ENCODE measurements at regions not wholly inside any gene's neighbourhood (a gene's known extent, or its start where the extent isn't known, plus 50 kb on each side); places are given as distances from the start of the nearest gene placed in this dataset.
"Not testable (repeated sequence)": the region's sequence is repeated elsewhere in the genome, so short reads cannot be mapped to it uniquely, and the experiment has no call there.

DNA sequence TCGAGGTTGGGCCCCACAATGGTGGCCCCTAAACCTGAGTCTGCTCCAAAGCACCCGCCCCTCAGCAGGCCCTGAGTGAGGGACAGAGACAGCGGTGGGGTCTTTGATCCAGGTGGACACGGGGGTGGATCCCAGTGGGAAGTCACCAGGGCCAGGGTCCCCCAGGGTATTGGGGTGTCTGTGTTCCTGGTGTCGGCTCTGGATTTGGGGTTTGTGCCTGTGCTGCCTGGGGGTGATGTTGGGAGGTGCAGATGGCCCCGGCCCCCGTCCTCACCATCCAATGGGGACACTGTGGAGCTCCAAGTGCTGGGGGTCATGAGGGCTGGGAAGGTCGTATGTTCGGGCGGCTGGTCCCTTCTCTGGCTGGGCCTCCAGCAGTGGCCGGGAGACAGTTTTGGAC is 354.2 kb downstream of the TMEM121 start:
- DNase-seq = no peak

DNA sequence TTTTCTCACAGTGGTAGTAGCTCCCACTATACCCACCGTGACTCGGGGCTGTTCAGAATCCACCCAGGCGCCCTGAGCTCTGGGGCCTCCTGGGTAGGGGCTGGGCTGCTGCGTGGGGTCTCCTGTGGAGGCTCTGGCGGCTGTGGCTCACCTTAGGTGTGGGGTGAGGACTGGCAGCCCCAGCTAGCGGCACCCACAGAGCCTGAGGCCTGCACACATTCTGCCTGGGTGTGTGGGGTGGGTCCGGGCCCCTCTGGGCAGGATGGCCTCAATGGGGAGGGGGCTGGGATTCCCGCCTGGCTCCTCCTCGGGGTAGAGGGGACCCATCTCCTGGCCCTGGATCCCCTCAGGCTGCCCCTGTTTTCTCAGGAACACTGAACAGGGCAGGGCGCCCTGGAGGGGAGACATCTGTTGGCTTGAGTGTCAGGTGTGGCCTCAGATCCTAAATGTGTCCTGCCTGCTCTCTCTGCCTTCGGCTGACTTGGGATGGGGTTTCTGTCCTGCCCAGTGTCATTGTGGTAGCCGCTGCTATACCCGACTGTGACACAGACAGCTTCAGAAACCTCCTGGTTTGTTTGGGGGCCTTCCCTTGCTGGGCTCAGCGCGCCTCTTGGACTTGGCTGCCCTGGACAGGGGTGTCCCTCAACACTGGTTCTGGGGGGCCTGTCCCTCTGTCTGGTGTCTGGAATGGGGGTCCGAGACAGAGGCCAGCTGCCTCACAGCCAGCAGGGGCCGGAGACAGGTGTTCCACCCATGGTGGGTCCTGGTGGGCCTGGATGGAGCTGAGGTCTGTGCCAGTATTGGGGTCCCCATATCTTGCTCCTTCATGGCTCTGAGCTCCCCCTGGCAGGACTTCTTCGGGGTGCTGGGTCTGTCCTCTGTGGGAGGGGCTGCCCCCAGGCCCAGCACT is 354.9 kb downstream of the TMEM121 start:
- no peak for DNase-seq

DNA sequence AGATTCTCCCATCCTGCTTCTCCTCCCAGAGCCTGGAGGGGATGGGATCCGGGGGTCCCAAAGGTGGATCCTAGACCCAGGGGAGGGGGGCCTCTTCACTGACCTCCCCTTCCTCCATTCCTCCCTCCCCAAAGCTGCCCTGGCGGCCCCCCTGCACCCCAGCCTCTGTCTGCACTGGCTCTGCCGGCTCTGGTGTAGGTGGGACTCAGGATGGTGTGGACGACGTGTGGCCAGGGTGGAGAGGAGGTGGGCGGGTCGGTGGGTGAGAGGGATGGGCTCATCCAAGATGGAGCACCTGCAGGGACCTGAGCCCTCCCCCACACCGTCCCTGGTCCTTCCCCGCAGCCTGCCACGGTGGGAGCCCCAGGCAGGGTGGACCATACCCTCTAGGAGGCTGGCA is 355.6 kb downstream of the TMEM121 start:
- DNase-seq = not testable (repeated sequence)

DNA sequence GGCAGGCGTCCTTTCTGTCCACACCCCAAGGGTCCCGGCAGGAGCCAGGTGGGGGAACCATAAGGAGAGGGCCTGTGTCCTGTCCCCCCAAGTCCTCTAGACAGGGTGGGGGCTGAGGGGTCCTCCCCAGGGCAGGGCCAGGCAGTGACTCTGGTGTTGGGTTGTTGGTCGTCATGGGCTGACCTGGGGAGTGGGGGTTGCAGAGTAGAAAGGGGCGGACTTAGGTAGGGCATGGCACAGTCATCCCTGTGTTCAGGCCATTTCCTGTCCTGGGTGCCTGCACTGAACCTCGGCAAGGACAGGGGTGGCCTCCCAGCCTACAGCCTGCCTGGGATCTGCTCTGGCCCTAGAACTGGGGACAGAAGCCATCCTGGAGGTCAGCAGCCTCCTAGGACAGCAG is 356.2 kb downstream of the TMEM121 start:
- DNase-seq = no peak

DNA sequence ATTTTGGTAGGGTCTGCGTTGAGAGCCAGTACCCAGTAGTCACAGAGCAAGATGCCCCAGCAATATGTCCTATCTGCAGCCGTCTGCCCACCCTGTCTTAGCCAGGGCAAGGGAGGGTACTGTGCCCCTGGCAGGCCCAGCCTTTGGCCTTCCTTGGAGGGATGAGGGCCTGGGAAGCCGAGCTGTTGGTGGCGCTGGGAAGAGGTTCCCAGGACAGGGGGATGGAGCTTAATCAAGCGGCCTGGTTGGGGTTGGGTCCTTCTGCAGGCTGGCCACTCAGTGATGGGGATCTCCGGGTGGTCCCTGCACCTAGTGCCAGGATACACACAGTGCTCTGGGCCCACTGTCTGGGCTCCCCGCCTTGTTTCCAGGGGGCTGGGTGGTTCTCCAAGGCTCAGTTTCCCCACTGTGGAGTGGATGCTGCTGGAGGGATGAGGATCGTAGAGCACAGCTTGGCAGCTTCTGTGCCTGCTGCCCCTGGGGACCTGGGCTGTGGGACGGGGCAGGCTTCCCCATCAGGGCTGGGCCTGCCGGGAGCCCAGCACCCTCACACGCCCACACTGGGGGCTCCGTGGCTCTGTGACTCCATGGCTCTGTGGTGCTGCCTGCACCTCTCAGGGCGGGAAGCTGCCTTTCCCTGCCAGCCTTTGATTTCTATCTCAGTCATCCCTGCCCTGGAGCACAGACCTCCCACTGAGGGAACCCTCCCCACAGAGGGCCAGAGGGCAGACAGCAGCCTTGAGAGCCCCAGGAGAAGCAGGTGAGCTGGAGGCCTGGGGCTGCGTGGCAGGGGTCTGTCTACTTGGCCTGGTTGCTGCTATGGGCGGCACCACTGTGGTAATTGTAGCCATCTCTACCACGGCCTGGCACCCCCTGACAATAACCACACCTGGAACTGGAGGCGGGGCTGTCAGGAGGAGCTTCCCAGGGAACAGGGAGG is 357.0 kb downstream of the TMEM121 start:
- no peak for DNase-seq

DNA sequence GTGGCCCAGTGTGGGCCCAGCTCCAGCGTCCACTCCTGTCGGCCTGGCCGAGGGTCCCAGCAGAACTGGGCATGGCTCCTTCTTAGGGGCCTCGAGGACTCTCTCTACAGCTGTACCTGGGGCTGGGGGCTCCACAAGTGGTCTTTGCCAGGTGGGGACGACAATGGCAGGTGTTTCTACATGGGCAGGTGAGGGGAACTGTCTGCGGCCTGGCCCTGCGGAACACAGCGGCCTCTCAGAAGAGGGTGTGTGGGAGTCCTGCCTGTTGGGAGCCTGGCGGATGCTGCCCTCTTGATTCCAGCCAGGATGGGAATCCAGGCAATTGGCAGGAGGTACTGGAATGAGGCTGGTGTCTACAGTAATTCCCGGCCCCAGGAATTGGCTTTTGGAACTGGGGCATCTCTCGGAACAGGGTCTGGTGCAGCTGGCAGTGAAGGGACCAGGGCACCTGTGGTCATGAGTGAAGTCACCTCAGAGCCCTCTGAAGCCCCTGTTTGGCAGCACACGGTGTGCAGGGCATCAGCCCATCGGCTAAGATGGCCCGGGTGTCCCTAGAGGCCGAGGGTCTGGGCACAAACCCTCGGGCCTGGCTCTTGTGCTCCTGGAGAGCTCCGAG is 357.9 kb downstream of the TMEM121 start:
- DNase-seq = not testable (repeated sequence)

DNA sequence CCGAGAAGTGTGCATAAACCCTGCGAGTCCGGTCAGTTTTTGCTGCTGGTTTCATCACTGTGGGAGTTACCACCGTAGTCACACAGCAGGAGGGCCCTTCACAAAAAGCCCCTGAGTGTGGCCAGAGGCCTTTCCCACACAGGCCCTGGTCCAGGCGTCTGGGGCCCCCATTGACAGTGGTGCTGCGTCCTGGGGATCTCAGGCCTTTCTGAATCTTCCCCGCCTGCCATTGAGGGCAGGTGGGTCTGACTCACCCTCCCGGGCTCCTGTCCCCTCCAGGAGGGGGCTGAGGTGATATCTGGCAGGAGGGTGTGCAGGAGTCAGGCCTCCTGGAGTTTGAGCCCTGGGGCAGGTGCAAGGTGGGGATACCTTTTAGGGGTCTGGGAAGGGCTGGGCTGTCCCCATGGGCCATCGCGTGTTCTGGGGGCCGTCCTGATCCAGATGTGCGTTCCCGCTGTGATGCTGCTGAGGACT is 358.5 kb downstream of the TMEM121 start:
- DNase-seq = no peak

DNA sequence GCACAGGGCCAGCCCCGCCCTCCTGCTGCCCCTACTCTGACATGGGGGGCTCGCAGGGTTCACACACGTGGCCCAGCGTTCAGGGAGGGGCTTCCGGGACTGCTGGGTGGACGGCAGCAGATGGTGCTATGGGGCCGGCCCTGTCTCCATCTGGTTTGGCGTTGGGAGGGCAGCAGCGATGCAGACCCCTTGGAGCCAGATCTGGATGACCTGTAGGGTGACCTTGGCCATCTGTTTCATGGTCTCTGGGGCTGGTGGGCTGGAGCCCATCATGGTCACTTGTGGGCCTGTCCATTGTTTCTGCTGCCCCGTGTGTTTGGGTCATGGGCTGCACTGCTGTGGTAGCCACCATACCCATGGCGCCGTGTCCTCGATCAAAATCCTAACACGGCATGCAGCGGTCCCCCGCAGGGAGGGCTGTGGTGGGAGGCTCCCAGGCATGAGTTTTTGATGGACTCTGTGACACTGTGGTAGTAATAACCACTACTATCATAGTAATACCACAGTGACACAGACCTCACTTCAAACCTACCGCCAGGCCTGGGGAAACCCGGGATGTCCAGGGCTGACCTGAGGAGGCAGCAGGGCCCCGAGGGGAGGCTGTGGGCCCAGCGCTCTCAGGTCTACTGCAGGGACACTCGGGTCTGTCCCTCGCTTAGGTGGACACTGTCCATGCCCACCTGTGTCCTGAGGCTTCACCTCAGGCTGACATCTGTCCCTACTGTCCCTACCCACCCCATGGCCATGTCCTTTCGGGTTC is 359.4 kb downstream of the TMEM121 start:
- DNase-seq = no peak

DNA sequence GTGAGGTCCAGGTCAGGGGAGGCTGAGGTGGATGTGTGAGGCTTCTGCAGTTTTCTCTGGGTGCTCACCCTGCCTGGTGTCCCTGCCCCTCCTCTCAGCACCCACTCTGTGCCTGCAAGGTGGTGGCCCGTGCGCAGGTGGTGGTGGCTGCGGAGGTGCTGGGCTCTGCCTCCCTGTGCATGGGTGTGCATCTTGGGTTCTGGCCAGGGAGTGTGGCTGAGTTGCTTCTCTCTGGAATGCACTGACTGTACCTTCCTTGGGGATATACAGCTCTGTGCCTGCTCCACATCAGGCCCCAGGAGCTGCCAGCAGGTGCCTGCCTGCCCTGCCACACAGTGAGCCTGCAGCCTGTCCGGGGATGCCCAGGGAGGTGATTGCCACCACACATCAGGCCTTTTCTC is 360.4 kb downstream of the TMEM121 start:
- DNase-seq = not testable (repeated sequence)

DNA sequence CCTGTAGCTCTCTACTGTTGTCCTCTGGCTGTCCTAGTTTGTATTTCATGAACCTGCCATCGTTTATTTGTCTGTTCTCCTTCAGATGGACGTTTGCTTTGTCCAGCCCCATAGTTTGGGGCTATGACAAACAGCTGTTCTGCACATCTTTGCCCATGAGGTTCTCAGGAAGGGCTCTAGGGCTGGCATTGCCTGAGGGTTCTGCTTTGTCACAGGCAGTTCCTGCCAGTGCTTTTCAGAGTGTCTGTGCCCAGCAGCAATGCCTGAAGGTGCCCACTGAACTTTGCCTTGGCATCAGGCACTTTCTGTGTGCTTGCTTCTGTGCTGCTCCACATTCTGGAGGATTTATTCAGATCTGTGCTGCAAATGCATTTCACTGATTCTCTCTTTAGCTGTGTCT is 361.3 kb downstream of the TMEM121 start:
- DNase-seq = no peak

DNA sequence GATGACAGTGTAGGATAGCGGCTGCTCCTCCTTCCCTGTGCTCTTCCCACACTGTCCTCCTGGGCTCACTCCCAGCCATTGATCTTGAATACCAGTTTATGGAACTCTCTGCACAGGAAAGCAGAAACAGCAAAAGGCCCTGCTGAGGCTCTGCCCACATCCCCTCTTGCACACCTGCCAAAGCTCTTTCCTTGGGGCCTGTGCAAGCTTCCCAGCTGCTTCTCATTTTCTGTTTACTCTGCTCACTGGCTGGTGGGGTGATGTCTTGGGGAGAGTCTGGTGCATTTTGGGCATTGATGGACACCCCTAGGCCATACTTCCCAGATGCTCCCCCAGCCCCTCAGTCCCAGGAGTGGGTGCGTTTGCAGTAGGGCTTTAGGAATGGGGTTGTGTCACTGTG is 361.8 kb downstream of the TMEM121 start:
- no peak for DNase-seq

DNA sequence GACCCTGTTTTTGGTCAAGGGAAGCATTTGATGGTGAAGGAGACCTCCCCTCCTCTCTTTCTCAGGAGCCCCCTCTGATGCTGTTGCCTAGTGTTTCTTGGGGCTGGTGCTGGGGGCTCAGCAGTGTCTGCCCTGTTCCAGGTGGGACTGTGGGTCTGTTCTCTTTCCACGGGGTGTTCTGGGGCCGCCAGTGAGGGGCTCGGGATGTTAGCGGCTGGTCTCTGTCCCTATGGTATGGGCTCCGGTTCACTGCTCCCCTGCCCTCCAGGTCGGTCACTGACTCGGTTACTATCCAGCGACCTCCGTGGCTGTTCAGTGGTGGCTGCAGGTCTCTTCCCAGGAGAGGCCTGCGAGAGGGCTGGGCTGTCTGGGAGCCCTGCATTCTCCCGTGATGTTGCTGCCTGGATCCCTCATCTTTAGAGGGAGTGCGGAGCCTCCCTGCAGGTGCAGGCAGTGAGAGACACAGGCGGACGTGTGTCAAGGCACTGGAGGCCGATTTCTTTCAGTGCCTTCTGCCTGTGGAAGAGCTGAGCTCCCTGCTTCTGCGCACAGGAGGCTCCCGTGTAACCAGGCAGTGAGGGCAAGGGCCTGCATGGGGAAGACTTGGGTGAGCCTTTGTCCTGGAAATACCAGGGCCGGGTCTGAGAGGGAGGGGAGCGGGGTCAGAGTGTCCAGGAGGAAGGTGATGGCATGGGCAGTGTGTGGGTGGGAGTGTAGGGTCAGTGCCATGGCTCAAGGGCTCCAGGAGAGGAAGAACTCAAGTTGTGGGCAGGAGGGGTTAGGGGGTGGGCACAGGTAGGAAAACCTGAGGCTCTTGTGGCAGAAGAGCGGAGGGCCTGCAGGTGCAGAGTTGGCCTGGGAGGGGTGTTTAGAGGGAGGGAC is 362.6 kb downstream of the TMEM121 start:
- no peak for DNase-seq

DNA sequence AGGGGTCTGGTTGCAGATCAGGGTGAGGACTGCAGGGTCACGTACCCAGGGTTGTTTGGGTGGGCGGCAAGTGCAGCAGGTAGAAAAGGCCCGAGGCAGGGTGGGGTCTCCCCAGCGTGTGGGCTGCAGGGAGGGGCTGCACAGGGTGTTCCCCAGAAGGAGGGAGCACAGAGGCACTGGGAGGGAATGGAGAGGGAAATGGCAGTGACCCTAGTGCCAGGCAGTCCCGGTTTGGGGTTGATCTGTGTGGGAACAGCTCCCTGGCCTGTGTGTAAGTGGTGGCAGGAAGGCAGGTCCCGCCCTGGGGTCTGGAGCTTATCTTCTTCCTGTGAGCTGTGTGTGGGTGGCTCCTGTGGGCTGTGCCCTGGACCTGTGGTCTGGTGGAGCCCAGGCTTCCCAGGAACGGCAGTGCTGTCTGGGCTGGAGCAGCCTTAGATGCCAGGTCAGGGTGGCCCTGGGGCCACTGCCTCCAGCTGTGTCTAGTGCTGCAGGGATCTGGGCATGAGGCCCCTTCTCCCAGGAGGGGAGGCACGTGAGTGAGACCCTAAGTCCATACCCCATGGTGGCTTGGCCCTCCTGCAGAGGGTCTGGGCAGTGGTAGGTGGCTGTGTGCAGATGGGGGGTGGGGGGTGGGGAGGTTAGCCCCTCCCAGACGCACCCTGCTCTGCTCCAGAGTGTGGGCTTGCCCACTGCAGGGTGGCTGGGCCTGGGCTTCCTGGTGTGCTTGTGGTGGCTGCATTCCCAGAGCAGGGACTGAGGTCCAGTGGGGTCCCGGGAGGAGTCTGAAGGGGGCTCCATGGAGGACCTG is 363.5 kb downstream of the TMEM121 start:
- DNase-seq = no peak

DNA sequence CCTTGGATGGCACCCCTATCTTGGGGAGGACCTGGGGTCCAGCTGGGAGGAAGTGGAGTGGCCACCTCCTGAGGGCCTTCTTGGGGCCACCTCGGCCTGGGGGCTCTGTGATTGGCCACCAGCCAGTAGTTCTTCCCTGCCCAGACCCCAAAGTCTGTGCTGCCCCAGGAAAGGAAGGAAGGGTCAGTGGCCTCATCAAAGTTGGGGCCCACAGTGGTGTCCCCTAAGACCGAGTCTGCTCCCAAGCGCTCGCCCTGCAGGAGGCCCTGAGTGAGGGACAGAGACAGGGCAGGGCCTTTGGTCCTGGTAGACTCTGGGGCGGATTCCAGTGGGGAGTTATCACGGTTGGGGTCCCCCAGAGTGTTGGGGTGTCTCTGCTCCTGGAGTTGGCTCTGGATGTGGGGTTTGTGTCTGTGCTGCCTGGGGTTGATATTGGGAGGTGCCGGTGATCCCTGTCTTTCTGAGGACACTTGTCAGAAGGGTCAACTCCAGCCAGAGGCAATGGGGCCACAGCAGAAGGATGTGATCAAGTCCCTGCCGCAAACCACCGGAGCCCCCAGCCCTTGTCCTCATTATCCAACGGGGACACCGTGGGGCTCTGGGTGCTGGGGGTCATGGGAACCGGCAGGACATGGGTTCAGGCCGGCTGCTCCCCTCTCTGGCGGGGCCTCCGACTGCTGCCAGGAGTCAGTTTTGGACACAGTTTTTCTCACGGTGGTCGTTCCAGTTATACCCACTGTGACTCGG is 364.3 kb downstream of the TMEM121 start:
- no peak for DNase-seq

DNA sequence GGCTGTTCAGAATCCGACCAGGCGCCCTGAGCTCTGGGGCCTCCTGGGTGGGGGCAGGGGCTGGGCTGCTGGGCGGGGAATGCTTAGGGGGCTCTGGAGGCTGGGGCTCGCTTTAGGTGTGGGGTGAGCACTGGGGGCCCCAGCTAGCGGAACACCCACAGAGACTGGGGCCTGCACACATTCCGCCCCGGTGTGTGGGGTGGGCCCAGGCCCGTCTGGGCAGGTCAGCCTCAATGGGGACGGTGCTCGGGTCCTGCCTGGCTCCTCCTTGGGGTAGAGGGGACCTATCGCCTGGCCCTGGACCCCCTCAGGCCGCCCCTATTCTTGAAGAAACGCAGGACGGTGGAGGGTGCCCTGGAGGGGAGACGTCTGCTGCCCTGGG is 364.8 kb downstream of the TMEM121 start:
- no peak for DNase-seq

DNA sequence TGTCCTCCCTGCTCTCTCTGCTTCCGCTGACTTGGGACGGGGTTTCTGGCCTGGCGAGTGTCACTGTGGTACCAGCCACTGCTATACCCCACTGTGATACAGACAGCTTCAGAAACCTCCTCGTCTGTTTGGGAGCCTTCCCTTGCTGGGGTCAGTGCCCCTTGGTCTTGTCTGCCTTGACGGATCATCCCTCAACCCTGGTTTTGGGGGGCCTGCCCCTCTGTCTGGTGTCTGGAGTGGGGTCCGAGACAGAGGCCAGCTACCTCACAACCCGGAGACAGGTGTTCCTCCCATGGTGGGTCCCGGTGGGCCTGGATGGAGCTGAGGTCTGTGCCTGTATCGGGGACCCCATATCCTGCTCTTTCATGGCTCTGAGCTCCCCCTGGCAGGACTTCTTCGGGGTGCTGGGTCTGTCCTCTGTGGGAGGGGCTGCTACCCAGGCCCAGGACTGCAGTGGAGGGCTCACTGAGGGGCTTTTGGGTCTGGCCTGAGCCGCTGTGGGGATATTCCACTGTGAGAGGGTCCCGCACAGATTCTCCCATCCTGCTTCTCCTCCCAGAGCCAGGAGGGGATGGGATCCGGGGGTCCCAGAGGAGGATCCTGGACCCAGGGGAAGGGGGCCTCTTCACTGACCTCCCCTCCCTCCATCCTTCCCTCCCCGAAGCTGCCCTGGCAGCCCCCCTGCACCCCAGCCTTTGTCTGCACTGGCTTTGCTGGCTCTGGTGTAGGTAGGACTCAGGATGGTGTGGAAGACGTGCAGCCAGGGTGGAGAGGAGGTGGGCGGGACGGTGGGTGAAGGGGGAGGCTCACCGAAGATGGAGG is 365.5 kb downstream of the TMEM121 start:
- no peak for DNase-seq

DNA sequence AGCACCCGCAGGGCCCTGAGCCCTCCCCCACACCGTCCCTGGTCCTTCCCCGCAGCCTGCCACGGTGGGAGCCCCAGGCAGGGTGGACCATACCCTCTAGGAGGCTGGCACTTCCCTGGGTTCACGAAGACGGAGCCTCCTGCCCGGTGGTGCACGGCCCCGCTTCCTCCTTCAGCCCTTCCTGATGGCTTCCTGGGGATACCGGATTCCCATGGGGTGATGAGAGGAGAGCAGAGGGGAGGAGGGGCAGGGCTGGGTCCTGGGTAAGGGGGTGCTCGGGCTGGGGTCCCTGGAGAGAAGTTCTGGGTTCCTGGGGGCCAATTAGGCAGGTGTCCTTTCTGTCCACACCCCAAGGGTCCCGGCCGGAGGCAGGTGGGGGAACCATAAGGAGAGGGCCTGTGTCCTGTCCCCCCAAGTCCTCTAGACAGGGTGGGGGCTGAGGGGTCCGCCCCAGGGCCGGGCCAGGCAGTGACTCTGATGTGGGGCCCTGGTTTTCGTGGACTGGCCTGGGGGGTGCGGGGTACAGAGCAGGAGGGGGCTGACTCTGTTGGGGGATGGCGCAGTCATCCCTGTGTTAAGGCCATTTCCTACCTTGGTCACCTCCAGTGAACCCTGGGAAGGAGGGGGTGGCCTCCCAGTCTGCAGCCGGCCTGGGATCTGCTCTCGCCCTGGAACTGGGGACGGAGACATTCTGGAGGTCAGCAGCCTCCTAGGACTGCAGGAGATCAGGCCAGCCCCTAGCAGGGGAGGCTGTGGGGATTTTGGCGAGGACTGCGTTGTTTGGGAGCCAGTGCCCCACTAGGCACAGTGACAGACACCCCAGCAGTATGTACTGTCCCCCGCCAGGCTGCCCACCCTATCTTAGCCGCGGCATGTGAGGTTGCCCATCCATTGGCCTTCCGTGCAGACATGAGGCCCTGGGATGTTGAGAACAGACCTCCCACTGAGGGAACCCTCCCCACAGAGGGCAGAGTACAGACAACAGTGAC is 366.4 kb downstream of the TMEM121 start:
- not testable (repeated sequence) for DNase-seq

Measured in HCEC 1CT (cell line).